ENCODE measurements at regions not wholly inside any gene's neighbourhood (a gene's known extent, or its start where the extent isn't known, plus 50 kb on each side); places are given as distances from the start of the nearest gene placed in this dataset.

DNA sequence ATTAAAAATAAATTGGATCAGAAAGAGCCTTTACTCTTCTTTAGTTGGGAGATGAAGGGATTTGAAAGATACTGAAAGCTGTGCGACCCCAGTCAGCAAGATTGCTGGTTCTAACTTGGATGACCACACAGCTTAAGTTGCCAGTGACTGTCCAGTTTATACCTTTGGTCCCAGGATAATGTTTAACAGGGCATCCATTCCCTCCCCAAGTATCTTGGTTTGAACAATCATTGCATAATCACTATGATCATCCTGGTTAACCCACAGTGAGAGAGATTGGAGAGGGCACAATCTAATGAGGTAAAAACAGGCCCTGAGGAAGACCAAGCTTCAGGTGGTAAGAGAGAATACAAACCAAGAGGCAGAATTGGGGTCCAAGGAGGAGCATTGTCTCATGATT, 798.3 kb downstream of the MAFB start:
- DNase-seq = no peak

DNA sequence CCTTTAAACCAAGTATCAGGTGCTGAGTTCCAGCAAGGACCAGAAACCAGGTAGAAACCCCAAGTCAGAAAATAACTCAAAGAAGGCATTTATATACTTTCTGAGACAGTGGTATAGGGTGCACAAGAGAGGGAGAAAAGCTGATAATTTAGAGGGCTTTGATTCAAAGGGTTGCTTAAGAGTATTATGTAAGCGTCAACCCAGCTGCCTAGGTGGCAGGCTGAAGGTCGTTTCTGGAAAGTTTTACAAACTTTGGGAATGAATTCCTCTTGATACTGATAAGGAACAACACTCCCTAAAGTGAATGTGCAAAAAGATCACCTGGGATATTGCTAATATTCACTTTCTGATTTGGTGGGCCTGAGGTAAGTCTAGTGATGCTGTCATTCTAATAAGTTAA, 800.7 kb downstream of the MAFB start:
- no peak for DNase-seq

DNA sequence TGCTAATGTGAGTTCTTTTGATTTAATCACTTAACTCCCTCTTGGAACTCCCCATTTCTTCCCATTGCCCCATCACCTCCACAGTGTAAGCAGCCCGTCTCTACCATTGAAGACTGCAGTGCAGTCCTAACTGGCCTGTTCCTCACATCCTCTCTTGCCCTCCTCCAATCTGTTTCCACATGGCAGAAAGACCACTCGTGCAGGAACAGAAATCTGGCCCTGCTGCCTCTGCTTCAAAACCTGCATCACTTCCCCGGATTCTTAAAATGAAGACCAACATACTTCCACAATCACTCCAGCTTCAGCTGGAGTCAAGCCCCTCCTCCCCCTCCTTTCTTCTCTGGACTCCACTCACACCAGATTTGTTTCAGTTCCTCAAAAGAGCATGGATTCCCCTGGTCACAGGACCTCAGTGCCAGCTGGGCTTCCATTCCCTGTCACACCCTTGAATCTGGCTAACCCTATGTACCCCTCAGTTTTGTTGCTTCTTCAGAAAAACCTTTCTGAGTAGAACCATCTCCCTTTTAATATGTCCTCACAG, 802.3 kb downstream of the MAFB start:
- no peak for DNase-seq

DNA sequence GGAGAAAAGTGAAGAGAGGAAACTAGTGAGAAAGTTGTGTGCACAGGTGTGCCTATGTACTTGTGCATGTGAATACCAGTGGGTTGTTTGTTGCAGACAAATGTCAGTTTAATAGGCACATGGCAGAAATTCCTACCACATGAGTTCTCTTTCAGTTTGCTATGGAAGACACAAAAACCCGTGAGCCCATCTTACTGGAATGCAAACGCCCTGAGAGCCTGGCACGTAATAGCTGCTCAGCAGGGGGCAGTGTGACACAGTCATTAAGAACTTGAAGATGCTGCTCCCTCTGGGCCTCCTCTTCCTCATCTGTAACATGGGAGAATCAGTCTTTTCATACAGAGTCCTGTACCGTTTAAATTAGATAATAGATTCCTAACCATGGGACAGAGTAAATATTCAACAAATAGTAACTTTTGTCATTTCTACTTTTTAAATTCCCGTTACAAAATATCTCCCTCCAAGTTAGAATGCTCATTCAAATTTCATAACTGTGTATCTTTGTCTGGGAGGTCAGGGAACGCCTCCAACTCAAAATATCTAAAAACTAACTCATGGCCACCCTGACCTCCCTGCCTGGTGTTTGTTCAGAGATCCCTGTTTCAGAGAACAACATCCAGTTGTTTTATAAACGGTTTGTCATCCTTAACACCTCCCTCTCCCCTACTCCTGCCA, 802.9 kb downstream of the MAFB start:
- DNase-seq = no peak

DNA sequence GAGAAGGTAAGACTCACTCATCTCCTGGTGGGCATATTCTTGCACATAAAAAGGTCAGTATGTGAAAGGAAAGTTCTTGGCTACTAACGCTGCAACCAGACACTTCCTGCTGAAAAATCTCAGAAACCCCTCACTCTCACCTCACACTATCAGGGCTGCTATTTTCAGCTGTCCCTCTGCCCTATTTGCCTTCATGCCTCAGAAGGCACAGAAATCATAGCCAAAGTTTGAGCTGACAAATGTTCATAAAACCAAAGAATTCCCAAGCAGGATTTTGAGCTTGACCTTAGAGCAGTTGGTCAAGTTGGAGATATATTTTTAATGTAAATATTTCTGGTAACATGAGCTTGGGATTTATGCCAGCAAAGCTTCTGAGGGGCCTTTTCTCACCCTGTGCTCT, 806.2 kb downstream of the MAFB start:
- DNase-seq = no peak

DNA sequence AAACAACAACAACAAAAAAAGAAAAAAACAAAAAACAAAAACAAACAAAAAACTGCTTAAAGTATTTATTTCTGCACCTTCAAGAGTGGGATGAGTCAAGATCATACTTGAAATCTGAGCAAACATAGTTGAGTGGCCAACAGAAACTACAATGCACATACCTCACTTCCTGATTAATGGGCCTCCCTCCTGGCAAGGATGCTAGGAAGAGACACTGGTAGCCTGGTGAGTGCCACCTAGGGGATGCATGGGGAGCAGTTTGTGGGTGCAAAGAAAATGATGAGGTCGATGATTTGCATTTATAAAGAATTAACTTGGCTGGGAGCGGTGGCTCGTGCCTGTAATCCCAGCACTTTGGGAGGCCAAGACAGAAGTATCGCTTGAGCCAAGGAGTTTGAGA, 808.1 kb downstream of the MAFB start:
- DNase-seq = no peak

DNA sequence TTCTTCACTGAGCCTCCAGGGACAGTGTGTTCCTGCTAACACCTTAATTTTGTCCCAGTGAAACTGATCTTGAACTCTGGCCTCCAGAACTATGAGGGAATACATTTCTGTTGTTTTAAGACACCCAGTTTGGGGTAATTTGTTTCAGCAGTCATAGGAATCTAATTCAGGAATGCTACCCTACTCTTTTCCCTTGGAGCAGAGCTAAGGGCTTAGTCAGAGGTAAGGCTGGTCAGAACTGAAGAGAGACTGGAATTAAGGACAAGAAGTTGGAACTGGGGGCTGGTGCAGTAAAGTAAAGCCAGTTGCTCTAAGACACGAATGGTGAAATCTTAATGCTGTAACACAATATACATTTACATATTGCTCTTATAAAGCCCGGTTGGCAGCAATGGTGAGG, 809.7 kb downstream of the MAFB start:
- DNase-seq = no peak

DNA sequence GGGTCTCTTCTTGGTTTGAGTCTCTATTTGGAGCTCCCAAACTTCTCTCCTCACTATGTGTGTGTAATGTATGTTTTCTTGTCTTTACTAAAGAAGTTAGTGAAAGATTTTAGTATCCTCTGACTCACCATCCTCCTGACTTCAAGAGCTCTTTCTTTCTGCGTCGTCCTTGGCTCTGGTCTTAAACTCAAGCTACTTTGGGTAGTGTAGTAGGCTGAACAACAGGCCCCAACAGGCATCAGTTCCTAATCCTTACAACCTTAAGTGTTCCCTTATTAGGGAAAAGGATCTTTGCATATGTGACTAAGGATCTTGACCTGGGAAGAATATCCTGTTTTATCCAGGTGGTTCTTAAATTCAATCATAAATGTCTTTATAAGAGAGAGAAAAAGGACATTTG, 810.2 kb downstream of the MAFB start:
- DNase-seq = no peak

DNA sequence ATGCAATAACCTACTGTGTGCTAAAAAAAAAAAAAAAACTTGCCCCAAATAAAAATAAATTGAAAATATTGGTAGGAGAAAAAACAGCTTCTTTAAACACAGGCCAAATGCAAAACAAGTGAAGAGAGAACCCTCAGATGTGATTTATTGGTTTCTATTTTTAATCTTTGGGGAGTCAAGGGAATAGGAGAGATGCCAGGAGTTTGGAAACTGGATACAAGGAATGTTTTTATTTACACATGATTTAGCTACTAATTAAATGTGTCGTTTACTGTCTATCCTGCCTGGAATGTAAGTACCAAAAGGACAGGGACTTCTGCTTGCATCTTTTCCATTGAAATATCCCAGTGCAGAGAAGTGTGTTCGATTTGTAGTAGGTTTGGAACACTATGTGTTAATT, 810.7 kb downstream of the MAFB start:
- no peak for DNase-seq

DNA sequence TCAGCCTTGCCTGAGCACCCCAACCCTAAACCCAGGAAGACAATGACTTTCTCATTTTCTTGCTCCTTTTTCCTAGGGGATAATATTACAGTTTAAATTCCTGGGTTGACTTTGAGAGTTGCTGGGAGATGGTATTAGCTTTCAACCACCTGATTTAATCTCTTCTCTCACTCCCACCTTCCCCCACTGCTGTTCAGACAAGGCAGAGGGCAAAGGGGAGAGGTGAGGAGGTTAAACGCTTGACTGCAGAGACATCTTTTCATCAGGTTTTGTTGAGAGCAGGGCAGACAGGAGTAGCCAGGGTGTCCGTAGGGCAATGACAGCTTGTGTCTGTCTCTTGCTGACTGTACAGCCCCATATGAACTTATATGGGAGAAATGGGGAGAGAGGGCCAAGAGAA, 811.2 kb downstream of the MAFB start:
- DNase-seq = no peak

DNA sequence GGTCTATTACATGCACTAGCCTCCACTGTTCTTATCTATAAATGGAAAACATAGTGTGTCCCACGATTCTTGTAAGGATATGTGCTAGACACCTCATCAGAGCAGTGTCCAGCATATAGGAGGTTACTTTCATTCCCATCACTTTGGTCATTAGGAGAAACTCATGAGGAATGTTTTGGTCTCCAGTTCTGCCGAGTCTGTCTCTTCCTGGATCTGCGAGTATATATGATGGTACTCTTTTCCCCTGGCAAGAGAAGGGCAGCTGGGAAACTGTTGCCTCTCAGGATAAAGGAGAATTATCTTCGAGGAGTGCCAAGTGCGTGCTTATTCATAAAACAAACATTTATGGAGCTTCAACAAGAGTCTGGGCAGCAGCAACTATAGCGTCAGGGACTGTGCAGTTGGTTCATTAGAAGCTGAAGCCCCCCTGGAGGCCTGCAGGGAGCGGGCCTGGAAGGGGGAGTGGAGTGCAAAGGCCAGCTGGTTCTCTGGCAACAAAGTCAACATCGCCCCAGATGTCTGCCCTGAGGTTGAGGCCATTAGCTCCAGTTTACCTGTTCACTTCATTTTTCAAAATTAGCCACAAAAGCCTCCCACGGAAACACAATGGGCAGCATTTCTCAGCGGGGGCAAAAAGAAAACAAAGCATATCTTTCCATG, 811.9 kb downstream of the MAFB start:
- peak; percentile 35 for DNase-seq

DNA sequence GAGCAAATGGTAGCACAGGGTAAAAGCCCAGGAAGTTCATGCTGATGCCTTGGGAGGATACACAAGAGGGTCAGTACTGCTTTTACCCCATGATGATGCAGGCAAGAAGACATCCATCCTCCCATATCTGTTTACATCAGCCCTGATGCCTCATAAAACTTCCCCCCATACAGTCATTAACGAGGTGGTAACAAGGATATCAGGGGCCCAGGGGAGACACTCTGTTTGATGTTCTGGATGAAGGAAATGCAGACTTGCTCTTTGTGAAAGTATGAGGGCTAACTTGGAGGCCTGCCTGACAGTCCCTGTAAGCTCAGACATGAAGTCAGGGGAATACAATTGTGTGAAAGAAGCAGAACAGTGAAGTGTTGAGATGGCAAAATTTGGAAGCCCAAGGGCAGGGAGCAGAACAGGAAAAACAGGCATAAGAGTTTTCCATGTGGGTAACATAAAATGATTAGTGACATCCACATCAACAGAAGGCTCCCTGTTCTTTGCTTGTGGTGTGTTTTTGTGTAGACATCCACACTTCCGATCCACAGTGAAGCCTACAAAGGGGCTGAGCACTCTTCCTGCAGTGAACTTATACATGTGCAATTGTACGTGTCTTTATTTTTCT, 813.4 kb downstream of the MAFB start:
- DNase-seq = no peak

DNA sequence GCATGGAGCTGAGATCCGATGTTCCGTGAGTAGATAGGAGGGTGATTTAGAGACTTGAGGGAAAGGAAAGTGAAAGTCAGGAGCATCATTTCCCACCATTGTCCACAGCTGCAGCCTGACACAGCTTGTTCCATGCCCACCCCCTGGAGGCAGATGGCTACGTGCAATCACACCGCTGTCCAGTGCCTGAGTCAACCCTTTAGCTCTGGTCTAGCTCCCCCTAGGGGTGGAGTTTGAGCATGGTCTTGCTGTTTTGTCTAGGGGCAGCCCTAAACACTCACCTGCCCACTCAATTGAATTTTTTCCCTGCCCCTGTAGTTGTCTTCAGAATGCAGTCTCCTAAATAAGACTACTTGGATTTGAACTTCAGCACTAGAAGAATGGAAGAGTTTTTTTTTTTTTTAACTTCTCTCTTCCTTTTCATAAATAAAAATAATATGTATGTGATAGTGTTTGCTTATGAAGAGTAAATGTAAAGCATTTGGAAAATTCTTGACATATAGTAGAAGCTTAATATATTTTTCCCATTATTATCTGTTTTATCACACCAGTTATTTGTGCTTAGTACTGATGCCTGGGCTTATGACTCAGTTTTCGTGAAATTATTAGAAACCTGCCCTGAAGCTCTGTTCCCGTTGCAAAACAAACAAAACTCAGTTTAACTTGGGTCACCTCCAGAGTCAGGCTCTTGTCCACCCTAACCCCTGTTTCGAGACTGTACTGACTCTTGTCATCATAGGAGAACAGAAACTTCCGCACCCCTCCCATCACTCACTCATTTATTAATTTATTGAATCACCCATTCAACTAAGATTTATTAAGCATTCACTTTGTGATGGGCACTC, 814.8 kb downstream of the MAFB start:
- DNase-seq = peak; percentile 40

DNA sequence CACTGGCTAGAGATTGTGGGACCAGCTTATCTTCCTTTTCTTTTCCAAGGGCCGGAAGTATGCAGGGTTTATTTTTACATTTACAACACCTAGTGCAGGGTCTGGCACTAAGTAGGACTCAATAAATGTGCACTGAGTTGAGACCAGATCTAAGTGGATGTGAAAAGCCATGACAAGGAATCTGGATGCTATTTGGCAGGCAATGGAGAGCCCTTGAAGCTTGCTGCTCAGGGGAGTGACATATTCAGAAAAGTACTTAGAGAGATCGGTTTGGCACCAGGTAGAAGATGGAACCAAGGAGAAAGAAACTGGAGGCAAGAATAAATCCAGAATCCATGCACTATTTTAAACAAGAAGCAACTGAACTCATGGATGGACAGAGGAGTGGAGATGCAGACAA, 815.8 kb downstream of the MAFB start:
- no peak for DNase-seq

DNA sequence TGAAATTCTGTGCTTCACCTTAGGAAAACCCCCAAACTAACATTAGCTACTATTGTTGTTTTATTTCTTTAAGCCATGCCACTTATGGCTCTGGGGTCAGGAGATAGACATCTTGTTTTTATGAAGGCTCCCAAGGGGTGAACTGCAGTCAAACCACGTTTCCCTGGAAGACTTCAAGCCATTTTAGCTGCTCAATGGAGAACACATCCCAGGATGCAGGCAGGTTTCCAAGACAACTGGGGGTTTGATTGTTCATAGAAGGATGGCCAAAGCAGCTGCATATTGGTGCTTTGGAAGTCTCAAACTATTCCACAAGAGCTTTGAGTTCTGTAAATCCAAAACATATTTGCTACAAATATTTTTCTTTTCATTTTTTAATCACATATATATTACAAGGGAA, 818.0 kb downstream of the MAFB start:
- DNase-seq = no peak

DNA sequence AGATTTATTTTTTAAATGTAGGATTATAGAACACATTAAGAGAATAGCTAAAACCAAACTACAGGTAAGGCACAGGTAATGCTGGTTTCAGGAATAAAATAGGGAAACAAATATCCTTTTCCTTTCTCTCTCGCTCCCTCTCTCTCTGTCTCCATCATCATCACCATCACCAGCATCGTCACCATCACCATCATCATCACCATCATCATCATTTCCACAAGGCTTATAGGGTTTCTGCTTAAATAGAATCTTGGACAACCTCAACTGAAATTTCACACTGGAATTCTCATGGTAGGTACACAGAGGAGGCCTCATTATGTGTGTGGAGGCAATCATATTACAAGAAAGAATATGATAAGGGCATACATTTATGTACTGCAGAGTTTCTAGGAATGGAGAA, 823.6 kb downstream of the MAFB start:
- DNase-seq = no peak

DNA sequence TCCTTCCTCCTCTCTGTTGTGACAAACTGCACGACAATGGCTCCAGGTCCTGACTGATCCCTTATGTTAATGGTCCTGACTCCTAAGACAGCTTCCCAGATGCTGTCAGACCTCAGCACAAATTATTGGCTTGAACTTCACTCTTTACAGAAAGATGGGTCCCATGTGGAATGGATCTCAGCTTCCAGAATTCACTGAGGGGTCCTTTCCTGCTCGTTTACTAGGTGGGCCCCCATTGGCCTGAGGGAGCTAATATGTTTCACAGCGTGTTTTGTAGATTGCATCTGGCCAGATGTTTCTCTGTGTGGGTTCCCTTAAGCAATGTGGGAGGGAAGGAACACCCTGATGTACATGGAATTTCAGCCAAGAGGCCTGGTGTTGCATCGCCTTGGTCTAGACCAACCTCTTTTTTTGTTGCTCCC, 826.6 kb downstream of the MAFB start:
- DNase-seq = no peak

DNA sequence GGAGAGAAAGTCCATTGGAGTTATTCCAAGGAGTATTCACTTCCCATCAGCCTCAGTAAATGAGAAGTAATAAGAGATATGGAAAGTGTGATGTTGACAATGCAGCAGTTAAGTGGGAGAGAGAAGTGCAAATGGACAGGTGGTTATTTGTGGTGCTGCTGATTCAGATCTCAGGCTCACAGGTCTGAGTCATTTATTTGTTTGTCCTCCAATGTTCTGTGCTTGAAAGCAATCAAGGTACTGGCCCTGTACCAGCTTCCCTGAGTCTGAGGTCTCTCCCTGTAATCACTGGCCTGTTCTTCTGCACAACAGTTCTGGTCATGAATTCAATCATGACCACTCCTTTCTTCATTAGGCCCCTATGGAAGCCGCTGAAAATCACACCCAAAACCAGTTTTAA, 827.7 kb downstream of the MAFB start:
- no peak for DNase-seq

DNA sequence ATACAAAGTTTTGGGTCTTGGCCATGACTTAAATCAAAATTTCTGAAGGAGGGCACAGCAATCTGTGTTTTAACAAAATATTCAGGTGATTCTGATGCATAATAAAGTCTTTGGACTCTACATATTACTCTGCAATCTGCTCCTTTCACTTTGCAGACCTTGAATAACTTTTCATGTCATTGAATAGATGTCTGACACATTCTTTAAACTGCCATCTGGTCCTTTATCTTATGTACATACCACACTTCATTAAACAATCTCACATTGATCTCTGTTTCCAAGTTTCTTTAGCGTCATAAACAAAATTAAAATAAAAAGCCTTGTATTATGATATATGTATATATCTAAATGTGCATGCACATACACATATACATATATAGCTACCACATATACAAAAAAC, 831.2 kb downstream of the MAFB start:
- no peak for DNase-seq

DNA sequence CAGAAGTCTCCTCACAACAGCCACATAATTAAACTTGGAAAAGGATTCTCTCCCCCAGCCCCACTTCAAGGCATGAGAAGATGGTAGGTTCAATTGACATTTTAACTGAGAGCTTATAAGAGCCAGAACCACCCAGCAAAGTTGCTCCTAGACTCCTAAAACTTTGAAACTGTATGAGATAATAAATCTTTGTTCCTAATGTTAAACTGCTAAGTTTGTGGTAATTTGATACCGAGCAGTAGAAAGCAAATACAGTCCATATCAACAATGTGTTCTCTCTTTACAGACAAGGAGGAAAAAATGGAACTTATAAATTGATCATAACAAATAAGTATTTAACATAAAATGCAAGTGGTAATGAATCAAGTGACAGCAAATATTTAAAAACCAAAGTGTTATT, 831.8 kb downstream of the MAFB start:
- no peak for DNase-seq

DNA sequence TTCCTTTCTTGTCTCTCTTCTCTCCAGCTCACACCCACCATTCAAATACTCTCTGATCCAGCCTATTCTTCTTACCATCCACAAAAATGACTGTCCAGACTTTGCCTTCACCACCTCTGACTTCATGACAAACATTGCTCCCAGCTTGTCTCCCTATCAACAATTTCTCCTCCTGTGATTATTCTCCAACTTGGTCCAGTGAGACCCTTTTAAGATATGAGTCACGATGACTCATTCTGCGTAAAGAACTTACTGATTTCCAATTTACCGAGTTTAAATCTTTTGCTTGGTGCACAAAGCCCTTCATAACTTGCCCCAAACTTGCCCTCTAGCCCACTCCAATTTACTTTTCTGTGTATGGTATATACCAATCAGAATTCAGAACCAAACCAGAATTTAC, 833.2 kb downstream of the MAFB start:
- DNase-seq = no peak

DNA sequence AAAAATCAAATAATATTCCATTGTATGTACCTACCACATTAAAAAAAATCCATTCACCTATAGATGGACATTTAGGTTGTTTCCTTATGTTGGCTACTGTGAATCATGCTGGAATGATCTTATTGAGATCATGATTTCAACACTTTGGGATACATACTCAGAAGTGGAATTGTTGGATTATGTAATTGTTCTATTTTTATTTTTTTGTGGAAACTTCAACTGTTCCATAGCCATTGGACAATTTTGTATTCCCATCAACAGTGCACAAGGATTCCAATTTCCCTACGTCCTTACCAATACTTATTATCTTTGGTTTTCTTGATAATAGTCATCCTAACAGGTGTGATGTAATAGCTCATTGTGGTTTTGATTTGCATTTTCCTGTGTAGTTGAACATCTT, 834.0 kb downstream of the MAFB start:
- DNase-seq = no peak

DNA sequence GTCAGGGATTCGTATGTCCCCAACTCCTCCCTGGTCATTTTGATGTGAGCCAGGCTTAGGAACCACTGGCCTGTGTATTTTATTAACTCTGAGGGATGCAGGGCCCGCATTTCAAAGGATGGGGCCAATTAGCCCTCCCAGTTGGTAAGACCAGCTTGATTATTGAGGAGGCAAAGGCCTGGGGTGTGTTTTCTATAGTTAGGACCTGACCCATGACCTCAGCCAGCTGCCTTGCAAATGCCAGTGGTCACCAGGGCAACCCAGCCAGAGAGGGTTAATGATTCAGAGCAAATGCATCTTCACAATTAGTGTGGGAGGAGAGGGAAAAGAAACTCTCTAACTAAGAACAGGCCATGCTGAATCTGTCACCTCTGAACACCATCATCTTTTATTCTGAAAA, 835.4 kb downstream of the MAFB start:
- peak; percentile 67 for DNase-seq

Data from retina (tissue), 1 donor.